NCI-H128 (cell line): ENCODE measurements at regions not wholly inside any gene's neighbourhood (a gene's known extent, or its start where the extent isn't known, plus 50 kb on each side); places are given as distances from the start of the nearest gene placed in this dataset.

Experiments used
- DNase-seq: peaks from one replicate; lab custom pipeline; 2025; ENCODE audit not compliant: unreplicated experiment; lab: John Stamatoyannopoulos, UW

DNA sequence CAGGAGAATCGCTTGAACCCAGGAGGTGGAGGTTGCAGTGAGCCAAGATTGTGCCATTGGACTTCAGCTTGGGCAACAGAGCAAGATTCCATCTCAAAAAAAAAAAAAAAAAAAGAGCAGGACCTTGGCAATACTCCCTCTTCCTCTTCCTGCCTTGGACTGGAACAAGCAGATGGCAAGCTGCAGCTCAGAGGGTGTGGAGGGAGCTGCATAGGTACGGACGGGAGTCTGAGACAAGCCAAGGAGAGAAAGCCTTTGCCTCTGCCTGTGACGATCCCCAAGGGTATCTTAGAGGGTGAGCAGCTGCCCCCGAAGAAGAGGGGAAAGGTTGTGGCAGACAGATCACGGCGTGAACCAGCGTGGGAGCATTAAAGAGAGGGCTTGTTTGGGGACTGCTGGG, 109.2 kb downstream of the AIPL1 start:
- no peak for DNase-seq

DNA sequence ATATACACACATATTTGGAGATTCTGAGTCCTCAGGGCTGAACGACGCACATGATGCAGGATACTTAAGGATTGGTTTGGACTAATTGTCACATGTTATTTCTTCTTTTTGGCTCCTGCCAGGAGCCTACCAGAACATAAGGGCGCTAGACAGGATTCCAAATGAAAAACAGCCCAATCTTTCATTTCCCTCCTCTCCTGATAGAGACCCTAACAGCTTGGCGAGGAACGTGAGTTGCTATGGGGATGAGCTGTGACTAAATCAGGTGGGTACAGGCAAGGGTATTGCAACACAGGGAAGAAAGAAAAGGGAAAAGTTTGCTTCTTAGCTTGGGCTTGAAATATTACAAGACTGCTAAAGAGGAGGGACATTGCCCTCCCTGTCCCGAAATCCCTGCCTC, 109.9 kb downstream of the AIPL1 start:
- no peak for DNase-seq

DNA sequence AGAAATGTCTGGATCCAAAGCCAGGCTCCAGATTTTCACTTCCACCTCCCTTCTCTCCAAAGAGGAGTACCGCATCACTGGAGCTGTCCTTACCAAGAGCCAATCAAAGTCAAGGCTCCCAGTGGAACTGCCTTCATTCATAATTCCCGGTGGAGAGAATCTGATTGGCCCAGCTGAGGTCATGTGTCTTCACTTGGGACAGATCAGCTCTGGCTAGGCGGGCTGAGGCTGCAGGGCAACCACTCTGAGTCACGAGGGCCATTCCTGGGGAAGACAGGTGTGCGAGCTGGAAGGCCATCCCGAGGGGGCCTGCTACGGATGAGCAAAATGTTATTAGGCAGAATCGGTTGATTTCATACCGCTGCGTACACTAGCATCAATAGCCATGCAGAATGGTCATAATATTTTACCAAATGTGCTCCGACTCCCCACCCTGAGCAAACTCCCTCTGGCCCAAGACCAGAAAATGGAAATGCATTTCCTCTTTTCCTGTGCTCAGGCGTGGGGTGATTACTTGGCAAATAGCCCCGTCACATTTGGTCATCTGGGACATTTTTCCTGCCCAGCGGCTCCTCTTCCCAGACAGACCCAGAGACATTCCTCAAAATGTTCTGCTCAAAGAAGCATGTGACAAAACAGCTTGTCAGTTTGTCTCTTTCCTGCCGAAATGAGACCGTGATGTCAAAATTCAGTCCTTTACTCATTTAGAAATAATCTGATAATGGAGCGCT, 111.1 kb downstream of the AIPL1 start:
- DNase-seq: no peak

DNA sequence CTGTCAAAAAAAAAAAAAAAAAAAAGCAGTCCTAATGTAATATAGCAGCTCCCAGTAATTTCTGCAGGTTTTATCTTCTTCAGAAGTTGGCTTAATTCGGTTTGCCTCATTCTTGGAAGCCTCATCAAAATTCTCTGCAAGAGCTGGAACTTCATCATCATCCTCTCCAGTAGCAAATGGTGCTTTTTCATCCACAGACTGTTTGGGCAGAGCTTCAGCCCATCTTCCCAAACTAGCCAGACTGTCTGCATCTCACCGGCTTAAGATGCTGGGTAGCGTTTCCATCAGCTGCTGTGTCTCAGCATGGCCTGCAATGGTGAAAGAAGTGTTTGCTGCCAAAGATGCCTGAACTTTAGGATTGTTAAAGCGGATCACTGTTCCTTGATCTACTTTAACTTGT, 112.6 kb downstream of the AIPL1 start:
- no peak for DNase-seq

DNA sequence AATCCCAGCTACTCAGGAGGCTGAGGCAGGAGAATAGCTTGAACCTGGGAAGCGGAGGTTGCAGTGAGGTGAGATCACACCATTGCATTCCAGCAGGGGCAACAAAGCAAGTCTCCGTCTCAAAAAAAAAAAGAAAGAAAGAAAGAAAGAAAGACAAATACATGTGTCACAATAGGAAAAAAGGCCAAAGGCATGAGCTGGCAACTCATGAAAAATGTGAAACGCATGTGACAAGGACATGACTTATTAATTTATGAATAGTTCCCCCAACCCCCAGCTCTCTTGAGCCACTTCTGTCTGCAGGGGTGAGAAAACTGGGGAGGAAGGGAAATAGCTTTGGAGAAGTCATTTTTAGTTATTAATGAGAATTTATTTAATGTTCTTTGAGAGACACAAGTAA, 120.6 kb downstream of the AIPL1 start:
- no peak for DNase-seq

DNA sequence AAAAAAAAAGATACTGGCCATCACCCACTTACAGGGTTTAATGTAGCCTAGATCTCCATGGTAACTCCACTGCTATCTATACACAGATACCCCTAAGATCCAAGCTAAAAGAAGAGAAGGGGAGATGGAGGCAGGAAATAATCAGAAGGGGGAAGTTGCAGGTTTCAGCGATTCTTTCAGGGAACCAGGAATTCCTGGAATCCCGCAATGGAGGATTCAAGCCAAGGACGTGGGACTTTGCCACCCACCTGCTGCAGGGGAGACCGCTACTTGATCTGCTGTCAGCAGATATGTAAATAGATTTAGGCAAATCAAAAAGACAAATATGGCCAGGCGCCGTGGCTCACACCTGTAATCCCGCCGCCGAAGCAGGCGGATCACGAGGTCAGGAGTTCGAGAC, 121.1 kb downstream of the AIPL1 start:
- no peak for DNase-seq

DNA sequence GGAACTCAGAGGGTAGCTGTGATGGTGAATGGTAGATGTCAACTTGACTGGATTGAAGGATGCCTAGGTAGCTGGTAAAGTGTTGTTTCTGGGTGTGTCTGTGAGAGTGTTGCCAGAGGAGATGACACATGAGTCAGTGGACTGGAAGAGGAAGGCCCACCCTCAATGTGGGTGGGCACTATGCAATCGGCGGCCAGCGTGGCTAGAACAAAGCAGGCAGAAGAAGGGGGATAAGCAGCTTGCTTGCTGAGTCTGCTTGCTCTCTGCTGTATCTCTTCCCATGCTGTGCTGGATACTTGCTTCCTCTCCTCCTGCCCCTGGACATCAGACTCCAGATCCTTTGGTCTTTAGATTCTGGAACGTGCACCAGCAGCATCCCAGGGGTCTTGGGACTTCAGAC, 128.1 kb downstream of the AIPL1 start:
- DNase-seq: no peak

DNA sequence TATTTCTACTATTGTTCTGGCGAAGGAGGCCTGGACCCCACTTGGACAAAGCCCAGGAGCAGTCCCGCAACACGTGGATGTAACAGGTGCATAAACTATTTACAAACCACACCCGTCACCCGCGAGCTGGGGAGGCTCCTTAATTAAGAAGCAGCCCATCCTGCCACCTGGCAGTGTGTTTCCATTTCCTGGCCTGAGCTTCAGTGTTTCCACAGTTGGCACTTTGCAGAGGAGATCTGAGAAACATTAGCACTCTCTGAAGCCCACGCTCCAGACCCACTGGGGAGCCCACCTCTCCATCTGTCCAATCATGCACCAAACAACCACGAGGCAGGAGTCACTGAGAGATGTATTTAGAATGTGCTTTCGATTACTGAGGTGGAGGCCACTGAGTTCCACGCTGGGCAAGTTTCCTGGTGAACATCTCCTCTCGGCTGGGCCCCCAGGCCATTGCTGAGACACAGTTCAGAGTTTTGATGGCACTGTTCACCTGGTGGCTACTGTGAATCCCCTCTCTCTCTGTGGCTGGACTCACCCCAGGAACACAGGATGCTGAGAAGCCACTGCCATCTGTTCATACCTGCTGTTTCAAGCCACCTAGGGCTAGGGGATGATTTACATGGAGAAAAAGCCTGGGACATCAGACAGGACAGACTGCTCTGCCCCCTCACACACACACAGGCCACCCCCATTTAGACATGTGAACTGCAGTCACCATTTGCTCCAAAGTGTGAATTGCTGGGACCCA, 129.1 kb downstream of the AIPL1 start:
- no peak for DNase-seq

DNA sequence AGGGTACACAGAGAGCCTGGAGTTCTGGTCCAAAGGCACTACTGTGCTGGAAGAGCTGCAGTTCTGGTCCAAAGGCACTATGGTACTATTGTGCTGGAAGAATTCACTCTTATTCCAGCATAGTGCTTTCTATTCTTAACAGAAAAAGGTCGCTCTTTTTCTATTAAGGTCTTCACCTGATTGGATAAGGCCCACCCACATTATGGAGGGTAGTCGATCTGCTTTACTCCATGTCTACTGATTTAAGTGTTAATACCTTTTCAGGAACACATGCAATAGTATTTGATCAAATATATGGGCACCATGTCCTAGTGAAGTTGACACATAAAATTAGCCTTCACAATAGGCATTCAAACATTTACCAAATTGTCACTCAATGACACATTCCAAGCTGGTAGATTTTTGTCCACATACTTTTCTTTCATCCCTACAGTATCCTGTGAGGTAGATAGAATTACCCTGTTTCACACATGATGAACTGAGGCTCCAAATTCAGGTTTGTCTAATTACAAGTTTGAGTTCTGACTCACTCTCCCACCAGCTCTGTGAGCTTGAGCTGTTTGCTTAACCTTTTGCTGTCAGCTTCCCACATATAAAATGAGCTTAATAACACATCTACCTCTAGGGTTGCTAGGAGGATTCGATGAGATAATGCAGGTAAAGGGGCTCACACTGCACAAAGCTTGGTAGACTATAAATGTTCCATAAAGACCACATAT, 129.9 kb downstream of the AIPL1 start:
- DNase-seq: no peak

DNA sequence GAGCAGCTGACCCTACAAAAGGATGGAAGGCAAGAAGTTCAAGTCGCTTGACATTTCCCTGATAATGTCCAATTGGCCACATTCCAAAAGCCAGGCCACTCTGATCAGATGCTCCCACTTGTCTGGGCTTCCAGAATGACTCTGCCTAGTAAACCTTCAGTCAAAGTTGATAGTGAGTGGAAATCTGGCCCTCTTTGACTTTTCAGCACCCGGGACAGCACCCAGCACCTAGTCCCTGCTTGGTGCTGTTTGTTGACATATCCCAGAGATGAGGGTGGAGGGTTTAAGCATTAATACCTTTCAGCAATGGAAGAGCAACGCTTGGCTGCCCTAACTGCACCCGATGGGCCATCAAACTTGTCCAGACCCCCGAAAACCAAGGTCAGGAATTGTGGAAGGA, 131.3 kb downstream of the AIPL1 start:
- DNase-seq: no peak

DNA sequence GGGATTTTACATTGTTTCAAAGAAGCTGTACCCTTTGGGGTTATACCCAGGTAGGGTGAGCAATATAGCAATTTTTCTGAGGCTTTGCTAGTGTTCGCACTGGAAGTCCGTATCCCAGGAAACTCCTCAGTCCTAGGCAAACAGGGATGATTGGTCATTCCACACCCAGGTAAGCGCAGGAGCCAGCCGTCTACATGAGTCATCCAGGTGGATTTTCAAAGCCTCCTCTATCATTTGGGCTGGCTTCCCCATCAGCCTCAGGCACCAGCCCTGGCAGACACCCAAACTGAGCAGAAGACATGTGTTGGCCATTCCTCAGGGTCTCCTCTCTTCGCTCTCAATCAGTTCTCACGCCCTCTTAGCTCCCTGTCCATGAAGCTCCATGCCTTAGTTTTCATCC, 135.6 kb downstream of the AIPL1 start:
- no peak for DNase-seq

DNA sequence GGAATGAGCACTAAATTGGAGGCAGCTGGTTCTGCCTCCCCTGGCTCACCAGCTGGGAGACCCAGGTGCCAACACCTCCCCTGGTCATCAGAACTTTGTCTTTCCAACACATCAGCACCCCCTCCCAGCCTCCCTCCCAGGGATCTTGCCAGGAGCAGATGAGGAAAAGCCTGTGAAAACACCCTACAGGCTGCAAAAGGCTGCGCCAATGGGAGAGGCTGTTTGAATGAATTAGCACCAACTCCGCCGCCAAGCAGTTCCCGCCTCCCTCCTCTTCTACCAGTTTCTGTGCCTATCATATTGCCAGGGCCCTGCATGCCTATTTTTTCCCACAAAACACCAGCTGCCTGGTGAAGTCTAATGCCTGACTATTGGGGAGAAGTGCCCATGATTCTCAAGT, 137.0 kb downstream of the AIPL1 start:
- no peak for DNase-seq

DNA sequence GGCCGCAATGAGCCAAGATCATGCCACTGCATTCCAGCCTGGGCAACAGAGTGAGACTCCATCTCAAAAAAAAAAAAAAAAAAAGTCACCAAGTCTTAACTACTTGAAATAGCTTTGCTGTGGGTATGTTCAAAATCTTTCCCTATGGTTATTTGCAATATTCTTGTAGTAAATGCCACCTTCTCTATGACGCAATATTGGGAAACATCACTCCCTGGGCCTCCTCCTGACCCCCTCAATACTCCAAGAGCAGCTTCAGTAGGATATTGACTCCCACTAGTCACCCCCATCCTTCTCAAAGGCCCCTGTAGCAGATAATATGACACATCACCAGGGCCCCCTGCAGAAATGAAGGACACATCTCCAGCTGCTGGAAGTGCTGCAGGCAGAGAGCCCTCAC, 137.8 kb downstream of the AIPL1 start:
- no peak for DNase-seq

DNA sequence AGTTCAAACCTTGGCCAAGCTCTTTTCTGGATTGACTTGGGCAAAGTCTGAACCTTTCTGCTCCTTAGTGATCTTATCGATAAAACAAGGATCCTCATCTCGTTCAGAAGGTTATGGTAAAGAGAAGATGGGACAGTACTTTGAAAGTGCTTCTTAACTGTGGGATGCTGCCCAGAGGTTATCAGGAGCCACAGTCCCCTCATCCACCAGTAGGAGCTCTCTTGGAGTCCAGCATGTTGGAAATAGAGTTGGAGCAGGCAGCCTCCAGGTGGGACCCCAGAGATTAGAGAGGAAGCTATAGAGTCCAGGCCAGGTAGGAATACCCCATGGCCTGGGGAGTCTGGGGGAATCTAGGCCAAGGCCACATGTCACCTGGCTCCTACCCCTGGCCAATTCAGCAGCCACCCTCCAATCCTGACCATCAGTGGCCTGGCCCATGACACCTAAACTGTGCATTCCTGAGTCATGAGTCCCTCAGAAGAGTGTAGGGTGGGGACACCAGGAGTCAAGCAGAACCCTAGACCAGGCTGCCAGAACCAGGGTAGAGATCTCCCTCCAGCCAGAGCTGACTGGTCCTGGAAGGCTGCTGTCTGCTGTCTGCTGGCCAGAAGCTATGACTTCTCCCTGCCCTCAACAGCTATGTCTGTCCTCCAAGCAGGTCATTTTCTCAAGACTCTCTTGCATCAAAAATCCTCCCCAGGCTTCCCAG, 144.3 kb downstream of the AIPL1 start:
- no peak for DNase-seq

DNA sequence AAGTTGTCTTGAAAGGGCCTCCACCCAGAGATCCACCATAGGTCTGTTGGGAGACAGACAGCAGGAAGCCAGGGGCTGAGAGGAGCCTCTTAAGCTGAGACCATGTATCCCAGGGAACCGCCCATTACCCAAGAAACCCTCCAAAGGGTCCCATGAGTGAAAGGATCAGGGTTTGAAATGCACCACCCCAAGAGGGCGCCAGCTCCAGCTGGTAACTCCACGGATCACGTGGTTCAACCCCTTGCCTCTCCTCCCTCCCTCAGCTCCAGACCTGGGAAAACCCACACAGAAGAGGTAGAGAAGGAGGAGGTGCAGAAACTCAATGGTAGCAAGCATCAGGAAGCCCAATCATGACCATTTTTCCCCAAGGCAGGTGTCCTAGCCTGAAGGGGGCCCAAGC, 148.7 kb downstream of the AIPL1 start:
- DNase-seq: no peak

DNA sequence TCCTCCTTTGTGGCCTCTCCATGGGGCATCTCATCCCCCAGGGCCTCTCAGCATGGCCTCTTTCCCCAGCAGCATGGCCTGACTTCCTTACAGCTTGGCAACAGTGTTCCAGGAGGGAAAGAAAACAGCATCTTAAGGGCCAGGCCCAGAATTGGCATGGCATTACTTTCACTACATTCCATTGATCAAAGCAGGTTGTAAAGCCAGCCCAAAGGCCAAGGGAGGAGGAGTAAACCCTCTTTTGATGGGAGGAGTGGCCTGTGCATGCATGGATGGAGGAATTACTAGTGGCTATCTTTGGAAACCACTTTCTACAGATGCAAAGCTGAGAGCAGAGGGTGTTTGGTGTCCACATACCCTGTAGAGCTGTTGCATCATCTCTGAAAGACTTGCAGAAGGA, 149.4 kb downstream of the AIPL1 start:
- no peak for DNase-seq

DNA sequence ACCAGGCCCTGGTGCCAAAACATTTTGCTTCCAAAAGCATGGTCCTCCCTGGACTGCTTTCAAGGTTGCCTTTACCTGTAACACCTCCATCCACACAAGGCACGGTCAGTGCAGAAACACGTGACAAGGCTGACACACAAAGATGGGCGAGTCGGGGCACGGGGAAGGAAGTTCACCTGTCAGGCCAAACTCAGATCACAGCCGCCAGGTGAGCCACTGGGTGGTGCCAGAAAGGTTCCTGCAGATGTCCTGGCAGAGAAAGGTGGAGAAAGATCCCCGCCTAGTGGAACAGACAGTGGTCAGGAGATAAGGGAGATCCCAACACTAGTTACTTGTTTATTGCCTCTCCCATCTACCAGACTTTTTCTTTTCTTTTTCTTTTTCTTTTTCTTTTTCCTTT, 155.3 kb downstream of the AIPL1 start:
- peak; percentile 10 for DNase-seq

DNA sequence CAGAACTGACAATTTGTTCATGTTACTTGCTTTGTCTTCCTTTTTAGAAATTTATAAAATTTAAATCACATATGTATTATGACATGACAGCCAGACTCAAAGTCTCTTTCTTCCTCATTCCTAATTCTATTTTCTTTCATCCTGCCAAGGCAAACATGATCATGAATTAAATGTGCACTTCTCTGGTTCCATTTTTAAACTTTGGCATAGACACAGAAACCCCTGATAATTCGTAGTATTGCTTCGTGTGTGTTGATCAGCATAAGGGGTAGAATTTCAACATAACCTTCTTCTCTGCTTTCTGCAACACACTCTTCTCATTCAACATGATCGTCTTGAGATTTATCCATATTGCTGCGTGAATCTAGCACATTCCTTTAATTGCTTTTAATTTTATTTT, 156.5 kb downstream of the AIPL1 start:
- no peak for DNase-seq

DNA sequence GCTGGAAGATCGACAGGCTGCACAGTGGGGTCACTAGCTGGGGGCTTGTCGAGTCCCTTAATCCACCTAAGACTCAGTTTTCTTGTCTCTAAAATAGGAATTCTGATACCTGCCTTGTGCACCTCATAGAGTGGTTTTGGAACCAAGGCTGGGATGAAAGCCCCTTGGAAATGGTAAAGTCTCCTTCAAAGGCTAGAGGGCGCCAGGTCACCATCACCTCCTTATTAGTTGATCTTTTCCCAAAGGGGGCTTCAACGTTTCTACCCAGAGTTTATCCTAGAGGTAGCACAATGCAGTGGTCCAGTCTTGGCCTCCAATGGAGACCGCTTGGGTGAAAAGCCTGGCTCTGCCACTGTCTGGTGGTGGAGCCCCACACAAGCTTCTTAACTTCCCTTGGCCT, 158.2 kb downstream of the AIPL1 start:
- DNase-seq: no peak

DNA sequence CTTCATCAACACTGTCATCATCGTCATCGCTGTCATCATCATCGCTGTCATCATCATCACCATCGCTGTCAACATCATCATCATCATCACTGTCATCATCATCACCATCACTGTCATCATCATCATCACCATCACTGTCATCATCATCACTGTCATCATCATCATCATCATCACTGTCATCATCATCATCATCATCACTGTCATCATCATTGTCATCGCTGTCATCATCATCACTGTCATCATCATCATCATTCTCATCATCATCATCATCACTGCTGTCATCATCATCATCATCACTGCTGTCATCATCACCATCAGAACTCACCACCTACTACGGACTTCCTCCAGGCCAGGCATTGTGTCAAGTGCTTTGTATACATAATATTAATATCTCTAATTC, 160.6 kb downstream of the AIPL1 start:
- DNase-seq: no peak

DNA sequence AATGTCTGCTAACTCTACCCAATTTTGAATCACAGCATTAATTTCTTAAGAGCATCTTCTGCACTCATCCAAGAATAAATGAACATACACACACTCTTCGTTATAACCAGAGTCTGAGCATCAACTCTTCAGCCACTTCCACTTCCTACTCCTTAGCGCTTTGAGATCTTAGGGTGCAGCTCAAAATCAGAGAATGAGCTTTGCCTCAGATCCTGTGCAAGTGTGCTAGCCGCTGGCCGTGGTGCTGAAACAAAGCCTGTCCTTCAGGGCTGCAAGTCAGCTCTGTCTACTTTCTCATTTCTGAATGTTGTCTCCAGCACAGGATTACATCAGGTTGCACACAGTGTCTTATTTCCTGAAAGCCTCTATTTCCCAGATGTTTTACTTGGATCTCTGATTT, 165.4 kb downstream of the AIPL1 start:
- DNase-seq: no peak

DNA sequence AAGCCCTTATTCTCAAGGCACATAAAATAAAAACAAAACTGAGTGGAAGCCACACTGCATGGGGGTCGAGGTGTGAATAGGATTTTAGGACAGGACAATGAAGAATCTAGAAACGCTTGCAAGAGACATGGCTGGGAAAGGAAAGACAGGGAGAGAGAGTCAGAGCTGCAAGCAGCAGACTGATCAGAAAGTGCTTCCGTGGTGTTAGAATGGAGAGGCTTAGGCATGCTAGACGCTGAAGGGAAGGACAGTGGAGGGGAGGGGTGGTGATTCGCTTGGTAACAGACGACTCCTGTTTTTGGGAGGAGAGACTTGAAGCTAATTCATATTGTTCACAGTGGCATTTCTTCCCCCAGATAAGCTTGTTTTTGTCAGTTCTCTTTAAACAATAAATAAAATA, 173.5 kb downstream of the AIPL1 start:
- no peak for DNase-seq
